Astrocyte (in vitro differentiated cells and primary cell): ENCODE measurements at regions not wholly inside any gene's neighbourhood (a gene's known extent, or its start where the extent isn't known, plus 50 kb on each side); places are given as distances from the start of the nearest gene placed in this dataset.

ENCODE experiments used
- DNase-seq: peaks from one replicate; pipeline ENCODE4 v3.0.0-alpha.2; 2010; ENCODE audit warnings: low read depth
- FAIRE-seq: peaks from 2 replicates; lab custom pipeline; 2011; peaks lifted over from hg19 to GRCh38; lab: Jason Lieb, UNC
- H2AFZ ChIP-seq: 2 replicates; pipeline ENCODE4 v1.6.0; 2012; ENCODE audit warnings: low read depth, low read length, inconsistent platforms
- H3K27ac ChIP-seq: 2 replicates; pipeline ENCODE4 v1.5.1; 2011; ENCODE audit warnings: low read depth, low read length, inconsistent platforms
- H3K27me3 ChIP-seq: 2 replicates; pipeline ENCODE4 v1.6.0; 2011; ENCODE audit warnings: low read length, inconsistent platforms; ENCODE audit not compliant: insufficient read depth
- H3K36me3 ChIP-seq: 2 replicates; pipeline ENCODE4 v1.5.1; 2011; ENCODE audit warnings: low read length, inconsistent platforms; ENCODE audit not compliant: insufficient read depth
- H3K4me1 ChIP-seq: 2 replicates; pipeline ENCODE4 v1.5.1; 2011; ENCODE audit warnings: low read length, inconsistent platforms; ENCODE audit not compliant: insufficient read depth
- H3K4me2 ChIP-seq: 2 replicates; pipeline ENCODE4 v1.6.0; 2012; ENCODE audit warnings: low read length, inconsistent platforms
- H3K4me3 ChIP-seq: 2 replicates; pipeline ENCODE4 v1.5.1; 2011; ENCODE audit warnings: low read depth, mild to moderate bottlenecking, low read length, inconsistent platforms; ENCODE audit not compliant: insufficient read depth
- H3K79me2 ChIP-seq: 2 replicates; pipeline ENCODE4 v1.6.0; 2012; ENCODE audit warnings: mild to moderate bottlenecking, low read length, inconsistent platforms; ENCODE audit not compliant: insufficient read depth
- H3K9ac ChIP-seq: 2 replicates; pipeline ENCODE4 v1.6.0; 2012; ENCODE audit warnings: mild to moderate bottlenecking, low read length, inconsistent platforms
- H3K9me3 ChIP-seq: 2 replicates; pipeline ENCODE4 v1.5.1; 2012; ENCODE audit warnings: low read depth, mild to moderate bottlenecking, low read length, inconsistent platforms; ENCODE audit not compliant: insufficient read depth
- H4K20me1 ChIP-seq: 2 replicates; pipeline ENCODE4 v1.6.0; 2012; ENCODE audit warnings: low read length, inconsistent platforms; ENCODE audit not compliant: insufficient read depth
- H3K27ac Mint-ChIP-seq: one replicate; pipeline ENCODE4 v1.8.0; 2021; ENCODE audit warnings: mild to moderate bottlenecking, mixed read lengths; ENCODE audit not compliant: unreplicated experiment
- H3K27me3 Mint-ChIP-seq: one replicate; pipeline ENCODE4 v1.8.0; 2021; ENCODE audit warnings: low read depth, mixed read lengths; ENCODE audit not compliant: unreplicated experiment
- H3K36me3 Mint-ChIP-seq: one replicate; pipeline ENCODE4 v1.8.0; 2021; ENCODE audit warnings: low read depth, mixed read lengths; ENCODE audit not compliant: unreplicated experiment
- H3K4me1 Mint-ChIP-seq: one replicate; pipeline ENCODE4 v1.8.0; 2021; ENCODE audit warnings: low read depth, mixed read lengths; ENCODE audit not compliant: unreplicated experiment
- H3K4me3 Mint-ChIP-seq: one replicate; pipeline ENCODE4 v1.8.0; 2021; ENCODE audit warnings: mild to moderate bottlenecking, moderate library complexity, mixed read lengths; ENCODE audit not compliant: unreplicated experiment
- H3K9me3 Mint-ChIP-seq: one replicate; pipeline ENCODE4 v1.8.0; 2021; ENCODE audit warnings: mild to moderate bottlenecking, mixed read lengths; ENCODE audit not compliant: unreplicated experiment
- CTCF ChIP-seq: IDR thresholded peaks from 2 replicates; pipeline ENCODE4 v1.5.1; 2011; ENCODE audit warnings: low read depth, mild to moderate bottlenecking, inconsistent platforms, low read length, moderate library complexity; ENCODE audit not compliant: insufficient read depth
- EZH2 ChIP-seq: IDR thresholded peaks from 2 replicates; pipeline ENCODE4 v1.6.1; 2012; ENCODE audit warnings: mild to moderate bottlenecking, low read length, inconsistent platforms; ENCODE audit not compliant: insufficient read depth

- H4K20me1 ChIP-seq: no peaks in the 10 kb centered on the region
- H3K27me3 Mint-ChIP-seq: no peaks in the 10 kb centered on the region
- no peaks in the 10 kb centered on the region for H3K4me1 ChIP-seq
- no peaks in the 10 kb centered on the region for H3K27me3 ChIP-seq
- no peaks in the 10 kb centered on the region for H3K36me3 Mint-ChIP-seq
- H2AFZ ChIP-seq: no peak overlapping the region
- H3K9ac ChIP-seq: no peak overlapping the region
- no peak overlapping the region for H3K4me3 Mint-ChIP-seq
- peaks cover 4% of the 10 kb centered on the region for H3K9me3 ChIP-seq
- no peak for TF ChIP-seq CTCF
- TF ChIP-seq EZH2: no peak
- H3K4me3 ChIP-seq: no peak overlapping the region
- no peak for FAIRE-seq
- peaks cover 3% of the 10 kb centered on the region for H3K9me3 Mint-ChIP-seq
- H3K36me3 ChIP-seq: no peaks in the 10 kb centered on the region
- H3K4me2 ChIP-seq: no peak overlapping the region
- no peak for DNase-seq
- H3K27ac ChIP-seq: no peak overlapping the region
- no peak overlapping the region for H3K27ac Mint-ChIP-seq
- H3K4me1 Mint-ChIP-seq: no peaks in the 10 kb centered on the region
- no peaks in the 10 kb centered on the region for H3K79me2 ChIP-seq
Measured at GRCh38 chr2:129813404-129813803, 166.1 kb upstream of the RAB6C start.

GRCh38 chr2:129816813-129817574, 162.5 kb upstream of the RAB6C start:
- H3K4me2 ChIP-seq: no peak overlapping the region

More at GRCh38 chr2:129816813-129817574, 162.5 kb upstream of the RAB6C start:
- Histone ChIP-seq H3K27me3 (no peaks in the 10 kb centered on the region), H3K9me3 (peaks cover 4% of the 10 kb centered on the region), H2AFZ (no peak overlapping the region), H3K9ac (no peak overlapping the region), H3K4me3 (no peak overlapping the region), H3K4me1 (no peaks in the 10 kb centered on the region), H3K79me2 (no peaks in the 10 kb centered on the region), H4K20me1 (no peaks in the 10 kb centered on the region), H3K27ac (no peak overlapping the region), H3K36me3 (no peaks in the 10 kb centered on the region)
- no peaks in the 10 kb centered on the region for H3K4me1 Mint-ChIP-seq
- no peak for DNase-seq
- no peak for FAIRE-seq
- H3K36me3 Mint-ChIP-seq: no peaks in the 10 kb centered on the region
- H3K27ac Mint-ChIP-seq: no peak overlapping the region
- H3K9me3 Mint-ChIP-seq: peaks cover 3% of the 10 kb centered on the region
- no peaks in the 10 kb centered on the region for H3K27me3 Mint-ChIP-seq
- TF ChIP-seq CTCF (no peak), EZH2 (no peak)
- no peak overlapping the region for H3K4me3 Mint-ChIP-seq
